ENCODE measurements at regions not wholly inside any gene's neighbourhood (a gene's known extent, or its start where the extent isn't known, plus 50 kb on each side); places are given as distances from the start of the nearest gene placed in this dataset.
"Not testable (repeated sequence)": the region's sequence is repeated elsewhere in the genome, so short reads cannot be mapped to it uniquely, and the experiment has no call there.

DNA sequence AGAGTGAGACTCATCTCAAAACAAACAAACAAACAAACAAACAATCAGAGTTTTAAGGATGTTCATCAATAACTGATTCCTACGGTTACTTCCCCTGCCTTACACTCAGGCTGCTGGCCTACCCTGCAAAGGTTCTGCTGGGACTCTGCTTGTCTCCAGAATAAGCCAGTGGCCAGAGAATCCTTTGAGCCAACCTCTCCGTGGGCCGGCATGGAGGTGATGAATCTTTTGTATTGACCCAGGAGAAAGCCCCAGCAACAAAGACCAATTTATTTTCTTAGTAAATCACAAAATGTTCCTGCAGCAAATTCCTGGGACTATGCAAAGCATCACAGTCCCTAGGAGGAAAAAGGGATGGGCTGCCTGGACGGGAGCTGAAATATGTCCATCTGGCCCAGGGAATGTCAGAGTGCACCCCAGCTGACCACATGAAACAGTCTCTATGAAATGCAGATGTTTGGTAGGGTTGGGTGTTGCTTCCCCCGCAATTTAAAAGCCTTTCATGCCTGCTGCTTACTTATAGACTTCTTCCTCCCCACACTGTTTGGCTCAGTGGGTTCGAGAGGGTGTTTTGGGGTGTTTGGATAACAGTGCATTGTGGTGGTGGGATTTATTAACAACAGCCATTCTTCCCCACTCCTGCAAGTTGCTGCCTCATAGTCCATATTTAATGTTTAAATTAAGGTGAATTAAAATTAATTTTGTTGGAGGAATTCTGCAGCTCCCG, 185.9 kb upstream of the IRF2BP2 start:
- not testable (repeated sequence) for TF ChIP-seq CTCF (IDR thresholded peaks at IDR 0.05); EZH2 (IDR thresholded peaks at IDR 0.05; ENCODE audit: borderline replicate concordance, insufficient read depth, low read depth, low read length, poor library complexity, severe bottlenecking)
